ENCODE measurements at regions not wholly inside any gene's neighbourhood (a gene's known extent, or its start where the extent isn't known, plus 50 kb on each side); places are given as distances from the start of the nearest gene placed in this dataset.

DNA sequence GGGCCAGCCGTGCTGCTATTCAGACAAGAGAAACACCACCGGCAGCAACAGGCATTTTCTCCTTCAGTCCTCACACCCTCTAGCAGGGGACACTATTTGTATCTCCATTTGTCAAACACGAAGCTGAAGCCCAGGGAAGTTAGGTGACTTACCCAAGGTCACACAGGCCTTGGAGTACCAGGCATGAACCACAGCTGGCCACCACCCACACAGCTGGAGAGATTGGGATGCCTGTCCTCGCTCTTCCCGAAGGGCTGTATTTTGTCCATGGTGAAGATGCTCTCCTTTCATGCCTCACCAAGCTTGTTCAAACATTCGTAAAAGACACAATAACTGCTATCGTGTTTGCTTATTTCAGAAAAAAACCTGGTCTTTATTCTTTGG lies 182.7 kb downstream of the INHBB start:
- TF ChIP-seq, protein P1, sequence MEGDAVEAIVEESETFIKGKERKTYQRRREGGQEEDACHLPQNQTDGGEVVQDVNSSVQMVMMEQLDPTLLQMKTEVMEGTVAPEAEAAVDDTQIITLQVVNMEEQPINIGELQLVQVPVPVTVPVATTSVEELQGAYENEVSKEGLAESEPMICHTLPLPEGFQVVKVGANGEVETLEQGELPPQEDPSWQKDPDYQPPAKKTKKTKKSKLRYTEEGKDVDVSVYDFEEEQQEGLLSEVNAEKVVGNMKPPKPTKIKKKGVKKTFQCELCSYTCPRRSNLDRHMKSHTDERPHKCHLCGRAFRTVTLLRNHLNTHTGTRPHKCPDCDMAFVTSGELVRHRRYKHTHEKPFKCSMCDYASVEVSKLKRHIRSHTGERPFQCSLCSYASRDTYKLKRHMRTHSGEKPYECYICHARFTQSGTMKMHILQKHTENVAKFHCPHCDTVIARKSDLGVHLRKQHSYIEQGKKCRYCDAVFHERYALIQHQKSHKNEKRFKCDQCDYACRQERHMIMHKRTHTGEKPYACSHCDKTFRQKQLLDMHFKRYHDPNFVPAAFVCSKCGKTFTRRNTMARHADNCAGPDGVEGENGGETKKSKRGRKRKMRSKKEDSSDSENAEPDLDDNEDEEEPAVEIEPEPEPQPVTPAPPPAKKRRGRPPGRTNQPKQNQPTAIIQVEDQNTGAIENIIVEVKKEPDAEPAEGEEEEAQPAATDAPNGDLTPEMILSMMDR (conservative IDR thresholded peaks at IDR 0.05; ENCODE audit: low read depth in 2 of 2), result no peak
- TF ChIP-seq ZNF331 (CRISPR knock-in tag; IDR thresholded peaks at IDR 0.05; ENCODE audit: low read depth), result no peak
- TF ChIP-seq EZH2 (IDR thresholded peaks at IDR 0.05; ENCODE audit: low read depth, unreplicated experiment), result no peak
- no peak for TF ChIP-seq EZH2phosphoT487 (IDR thresholded peaks at IDR 0.05; ENCODE audit: unreplicated experiment)
- no peak for TF ChIP-seq POLR2AphosphoS5 (IDR thresholded peaks at IDR 0.05; ENCODE audit: low read depth)
- TF ChIP-seq, protein P2, sequence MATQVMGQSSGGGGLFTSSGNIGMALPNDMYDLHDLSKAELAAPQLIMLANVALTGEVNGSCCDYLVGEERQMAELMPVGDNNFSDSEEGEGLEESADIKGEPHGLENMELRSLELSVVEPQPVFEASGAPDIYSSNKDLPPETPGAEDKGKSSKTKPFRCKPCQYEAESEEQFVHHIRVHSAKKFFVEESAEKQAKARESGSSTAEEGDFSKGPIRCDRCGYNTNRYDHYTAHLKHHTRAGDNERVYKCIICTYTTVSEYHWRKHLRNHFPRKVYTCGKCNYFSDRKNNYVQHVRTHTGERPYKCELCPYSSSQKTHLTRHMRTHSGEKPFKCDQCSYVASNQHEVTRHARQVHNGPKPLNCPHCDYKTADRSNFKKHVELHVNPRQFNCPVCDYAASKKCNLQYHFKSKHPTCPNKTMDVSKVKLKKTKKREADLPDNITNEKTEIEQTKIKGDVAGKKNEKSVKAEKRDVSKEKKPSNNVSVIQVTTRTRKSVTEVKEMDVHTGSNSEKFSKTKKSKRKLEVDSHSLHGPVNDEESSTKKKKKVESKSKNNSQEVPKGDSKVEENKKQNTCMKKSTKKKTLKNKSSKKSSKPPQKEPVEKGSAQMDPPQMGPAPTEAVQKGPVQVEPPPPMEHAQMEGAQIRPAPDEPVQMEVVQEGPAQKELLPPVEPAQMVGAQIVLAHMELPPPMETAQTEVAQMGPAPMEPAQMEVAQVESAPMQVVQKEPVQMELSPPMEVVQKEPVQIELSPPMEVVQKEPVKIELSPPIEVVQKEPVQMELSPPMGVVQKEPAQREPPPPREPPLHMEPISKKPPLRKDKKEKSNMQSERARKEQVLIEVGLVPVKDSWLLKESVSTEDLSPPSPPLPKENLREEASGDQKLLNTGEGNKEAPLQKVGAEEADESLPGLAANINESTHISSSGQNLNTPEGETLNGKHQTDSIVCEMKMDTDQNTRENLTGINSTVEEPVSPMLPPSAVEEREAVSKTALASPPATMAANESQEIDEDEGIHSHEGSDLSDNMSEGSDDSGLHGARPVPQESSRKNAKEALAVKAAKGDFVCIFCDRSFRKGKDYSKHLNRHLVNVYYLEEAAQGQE (IDR thresholded peaks at IDR 0.05; ENCODE audit: unreplicated experiment), result no peak
- TF ChIP-seq ZNF114 (CRISPR knock-in tag; IDR thresholded peaks at IDR 0.05), result no peak
- no peak for TF ChIP-seq ZNF462 (CRISPR knock-in tag; IDR thresholded peaks at IDR 0.05)
- no peak for TF ChIP-seq JUNB (IDR thresholded peaks at IDR 0.05; ENCODE audit: unreplicated experiment)
- no peak for TF ChIP-seq CREB1 (CRISPR knock-in tag; IDR thresholded peaks at IDR 0.05; ENCODE audit: low read depth)
- TF ChIP-seq NANOG (IDR thresholded peaks at IDR 0.05; ENCODE audit: borderline replicate concordance), result no peak
- TF ChIP-seq, protein P3, sequence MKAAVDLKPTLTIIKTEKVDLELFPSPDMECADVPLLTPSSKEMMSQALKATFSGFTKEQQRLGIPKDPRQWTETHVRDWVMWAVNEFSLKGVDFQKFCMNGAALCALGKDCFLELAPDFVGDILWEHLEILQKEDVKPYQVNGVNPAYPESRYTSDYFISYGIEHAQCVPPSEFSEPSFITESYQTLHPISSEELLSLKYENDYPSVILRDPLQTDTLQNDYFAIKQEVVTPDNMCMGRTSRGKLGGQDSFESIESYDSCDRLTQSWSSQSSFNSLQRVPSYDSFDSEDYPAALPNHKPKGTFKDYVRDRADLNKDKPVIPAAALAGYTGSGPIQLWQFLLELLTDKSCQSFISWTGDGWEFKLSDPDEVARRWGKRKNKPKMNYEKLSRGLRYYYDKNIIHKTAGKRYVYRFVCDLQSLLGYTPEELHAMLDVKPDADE (IDR thresholded peaks at IDR 0.05), result no peak
- no peak for TF ChIP-seq STAT1 (IDR thresholded peaks at IDR 0.05; ENCODE audit: unreplicated experiment)
